ENCODE measurements at regions not wholly inside any gene's neighbourhood (a gene's known extent, or its start where the extent isn't known, plus 50 kb on each side); places are given as distances from the start of the nearest gene placed in this dataset.

- no peak for TF ChIP-seq CTCF (IDR thresholded peaks at IDR 0.05)
- no peak for TF ChIP-seq POLR2A (IDR thresholded peaks at IDR 0.05)
- no peak for TF ChIP-seq POLR2AphosphoS5 (IDR thresholded peaks at IDR 0.05)
- TF ChIP-seq EP300 (IDR thresholded peaks at IDR 0.05), result no peak
These were observed 244.3 kb downstream of the ZIC1 start for GRCh38 chr3:147653367-147653923.
